K562 (cell line): ENCODE measurements at regions not wholly inside any gene's neighbourhood (a gene's known extent, or its start where the extent isn't known, plus 50 kb on each side); places are given as distances from the start of the nearest gene placed in this dataset.

Source experiments
- ATAC-seq: fragments of 200-7000 bp; cut with Tn5 transposase; 3 replicates; pipeline ENCODE4 v1.9.1; 2020; ENCODE audit warnings: moderate library complexity
- BruUV-seq: library from RNA; stranded (reverse); fragments of 400-500 nt; replicated peaks from 2 replicates; lab custom pipeline; 2021; lab: Mats Ljungman, UMichigan
- CTCF ChIA-PET: fragments of 300-600 bp; formaldehyde crosslinking; extraction: SDS; loops from one replicate; lab custom pipeline; 2021; ENCODE audit warnings: low intra/inter-chr PET ratio; lab: Yijun Ruan, JAX
- POLR2A ChIA-PET: fragments of 300-600, 350-650 bp; sonication (Branson Sonifier 250); formaldehyde crosslinking; extraction: SDS; loops from one replicate; lab custom pipeline; 2021; ENCODE audit warnings: antibody characterized with exemption, inconsistent platforms; lab: Yijun Ruan, JAX
- DNase-seq, 4 experiments: peaks; one replicate each; pipeline versions ENCODE4 v3.0.0 to v3.0.0-alpha.2; 2011 to 2018; ENCODE audit warnings: low spot score in 3 of 4, mixed read lengths in 3 of 4; ENCODE audit errors: extremely low read depth in 1 of 4
- FAIRE-seq: peaks from 2 replicates; lab custom pipeline; 2011; peaks lifted over from hg19 to GRCh38; lab: Jason Lieb, UNC
- H2AFZ ChIP-seq: 2 replicates; pipeline ENCODE4 v1.6.0; 2011; ENCODE audit warnings: low read depth, low read length, control low read depth, inconsistent platforms
- H3K27ac ChIP-seq: fragments of 200-600 bp; 3 replicates; pipeline ENCODE4 v1.8.0; 2011; ENCODE audit warnings: low read depth, mild to moderate bottlenecking, control low read depth, inconsistent platforms, low read length, moderate library complexity, mixed read lengths; ENCODE audit errors: extremely low read depth
- H3K27me3 ChIP-seq, 2 experiments: fragments of 300-600 bp in 1 of 2; 2 replicates in 1 of 2; 3 replicates in 1 of 2; pipeline versions ENCODE4 v1.6.0 to v1.8.0; 2011; ENCODE audit warnings: inconsistent platforms in 2 of 2, low read length in 2 of 2, mild to moderate bottlenecking in 1 of 2, mixed read lengths in 1 of 2, moderate library complexity in 1 of 2; ENCODE audit not compliant: control insufficient read depth in 2 of 2, insufficient read depth in 2 of 2
- H3K36me3 ChIP-seq: fragments of 300-600 bp; 3 replicates; pipeline ENCODE4 v1.8.0; 2011; ENCODE audit warnings: mild to moderate bottlenecking, low read length, inconsistent platforms; ENCODE audit not compliant: control insufficient read depth, insufficient read depth
- H3K4me1 ChIP-seq, 2 experiments: fragments of 200-600 bp in 1 of 2; replicated peaks in 1 of 2; 2 replicates in 1 of 2; 3 replicates in 1 of 2; pipeline versions ENCODE4 v1.5.1 to v1.8.0; 2011; ENCODE audit warnings: inconsistent platforms in 2 of 2, low read length in 2 of 2, mild to moderate bottlenecking in 1 of 2, mixed read lengths in 1 of 2, moderate library complexity in 1 of 2; ENCODE audit not compliant: control insufficient read depth in 2 of 2, insufficient read depth in 2 of 2
- H3K4me2 ChIP-seq: 2 replicates; pipeline ENCODE4 v1.6.1; 2011; ENCODE audit warnings: low read length, control low read depth, inconsistent platforms, mixed read lengths; ENCODE audit not compliant: insufficient read depth
- H3K4me3 ChIP-seq: fragments of 200-600 bp; sonication (generic), shearing (Covaris generic); 2 replicates; pipeline ENCODE4 v1.5.1; 2016; ENCODE audit warnings: control low read depth, inconsistent platforms
- H3K79me2 ChIP-seq: fragments of 200-600 bp; 3 replicates; pipeline ENCODE4 v1.8.0; 2011; ENCODE audit warnings: low read length, inconsistent platforms; ENCODE audit not compliant: control insufficient read depth, insufficient read depth
- H3K9ac ChIP-seq, 2 experiments: 2 replicates each; pipeline versions ENCODE4 v1.6.0 to v1.6.1; 2011; ENCODE audit warnings: low read depth in 2 of 2, low read length in 2 of 2, control low read depth in 1 of 2, inconsistent platforms in 1 of 2, mild to moderate bottlenecking in 1 of 2, mixed read lengths in 1 of 2; ENCODE audit not compliant: insufficient read depth in 1 of 2
- H3K9me1 ChIP-seq: one replicate; pipeline ENCODE4 v1.6.0; 2011; ENCODE audit warnings: inconsistent platforms, mild to moderate bottlenecking, low read length, moderate library complexity; ENCODE audit not compliant: control insufficient read depth, insufficient read depth
- H3K9me3 ChIP-seq: replicated peaks from 2 replicates; pipeline ENCODE4 v1.5.1; 2011; ENCODE audit warnings: low read depth, low read length, inconsistent platforms; ENCODE audit not compliant: control insufficient read depth, insufficient read depth
- H4K20me1 ChIP-seq: replicated peaks from 2 replicates; pipeline ENCODE4 v1.6.1; 2011; ENCODE audit warnings: low read length, inconsistent platforms, mixed read lengths; ENCODE audit not compliant: control insufficient read depth, insufficient read depth
- REST ChIP-seq, 2 experiments: fragments of 450-650 bp; formaldehyde crosslinking in 1 of 2; IDR thresholded peaks; 2 replicates each; pipeline versions ENCODE4 v1.4.0 to v1.6.1; 2014 to 2020; ENCODE audit warnings: mild to moderate bottlenecking in 2 of 2, borderline replicate concordance in 1 of 2, low read depth in 1 of 2
- SAP30 ChIP-seq: fragments of 200-600 bp; sonication (generic); IDR thresholded peaks from 2 replicates; pipeline ENCODE4 v1.6.1; 2012; ENCODE audit warnings: borderline replicate concordance, low read depth, mild to moderate bottlenecking, moderate library complexity, low read length, control low read depth, inconsistent platforms; ENCODE audit not compliant: insufficient read depth, poor library complexity, severe bottlenecking
- ZNF639 ChIP-seq, 2 experiments: fragments of 200-800 bp in 1 of 2; sonication (Bioruptor generic) in 1 of 2; sonication (generic) in 1 of 2; formaldehyde crosslinking in 1 of 2; IDR thresholded peaks in 1 of 2; conservative IDR thresholded peaks in 1 of 2; 2 replicates each; pipeline versions ENCODE4 v1.5.0 to v1.6.1; 2016 to 2020; ENCODE audit warnings: missing compliant biosample characterization in 1 of 2, missing genetic modification characterization in 1 of 2, missing genetic modification reagents in 1 of 2
- WGBS: fragments of 100-300 bp; shearing (Covaris generic); methylation state at CpG from one replicate; pipeline ENCODE4 v1.1.6; 2016; ENCODE audit warnings: low coverage, mixed read lengths; ENCODE audit not compliant: insufficient coverage; ENCODE audit errors: missing lambda C conversion rate; 5-methylcytosine and 5-hydroxymethylcytosine counted together
- in situ Hi-C: fragments of 300-500 bp; cut with MboI; formaldehyde crosslinking; loops from 4 replicates; pipeline ENCODE4 v1.15.0; 2018; ENCODE audit warnings: inconsistent platforms, mixed read lengths
- intact Hi-C: fragments of 100-400 bp; cut with micrococcal nuclease; formaldehyde crosslinking; loops from 2 replicates; pipeline ENCODE4 v1.14.2; 2022

GRCh38 chr13:34730961-34731360, 211.1 kb upstream of the NBEA start (continued):
- TF ChIP-seq ZNF639 (CRISPR knock-in tag; conservative IDR thresholded peaks at IDR 0.05 in 1 of 2, IDR thresholded peaks at IDR 0.05 in 1 of 2): no peak
- TF ChIP-seq SAP30: no peak

GRCh38 chr13:34731486-34731885, 210.6 kb upstream of the NBEA start:
- Histone ChIP-seq H3K9ac (no peak overlapping the region), H3K27me3 (no peaks in the 10 kb centered on the region), H3K9me3 (no peaks in the 10 kb centered on the region), H3K4me3 (no peak overlapping the region), H3K27ac (no peak overlapping the region), H2AFZ (no peak overlapping the region), H3K9me1 (no peaks in the 10 kb centered on the region), H3K79me2 (no peaks in the 10 kb centered on the region), H3K4me2 (no peak overlapping the region), H3K4me1 (no peaks in the 10 kb centered on the region), H3K36me3 (no peaks in the 10 kb centered on the region), H4K20me1 (no peaks in the 10 kb centered on the region)
- ATAC-seq (no peak), FAIRE-seq (no peak), DNase-seq (no peak)
- 0% methylated on average over 4 of the region's 4 CpGs for WGBS
- ChIA-PET CTCF (no interaction called here), POLR2A (no interaction called here)
- in situ Hi-C loops: no loop called here
- no TSS peak for BruUV-seq
- TF ChIP-seq REST (IDR thresholded peaks at IDR 0.05; ENCODE audit: borderline replicate concordance) (no peak), REST (CRISPR knock-in tag; IDR thresholded peaks at IDR 0.05; ENCODE audit: low read depth) (no peak)
- intact Hi-C loops: no loop called here
